Osteocyte (in vitro differentiated cells): ENCODE measurements at regions not wholly inside any gene's neighbourhood (a gene's known extent, or its start where the extent isn't known, plus 50 kb on each side); places are given as distances from the start of the nearest gene placed in this dataset.
A peak's percentile ranks its signal among the peaks of the same experiment; 100 is the strongest.

Experiments used
- DNase-seq: peaks from one replicate; pipeline ENCODE4 v3.0.0; 2021; ENCODE audit warnings: mixed read lengths; ENCODE audit not compliant: unreplicated experiment; ENCODE audit errors: extremely low spot score
- H3K27ac Mint-ChIP-seq: one replicate; pipeline ENCODE4 v1.8.0; 2021; ENCODE audit warnings: mild to moderate bottlenecking, mixed read lengths; ENCODE audit not compliant: unreplicated experiment
- H3K27me3 Mint-ChIP-seq: one replicate; pipeline ENCODE4 v1.8.0; 2021; ENCODE audit warnings: mixed read lengths; ENCODE audit not compliant: unreplicated experiment
- H3K36me3 Mint-ChIP-seq: one replicate; pipeline ENCODE4 v1.8.0; 2021; ENCODE audit warnings: mixed read lengths; ENCODE audit not compliant: unreplicated experiment
- H3K4me1 Mint-ChIP-seq: one replicate; pipeline ENCODE4 v1.8.0; 2021; ENCODE audit warnings: mixed read lengths; ENCODE audit not compliant: unreplicated experiment
- H3K4me3 Mint-ChIP-seq: one replicate; pipeline ENCODE4 v1.8.0; 2021; ENCODE audit warnings: mild to moderate bottlenecking, moderate library complexity, mixed read lengths; ENCODE audit not compliant: unreplicated experiment
- H3K9me3 Mint-ChIP-seq: one replicate; pipeline ENCODE4 v1.8.0; 2021; ENCODE audit warnings: mixed read lengths; ENCODE audit not compliant: unreplicated experiment
- CTCF ChIP-seq: fragments of 200-600 bp; sonication (generic); IDR thresholded peaks from 2 replicates; pipeline ENCODE4 v1.5.0; 2021; ENCODE audit warnings: antibody characterized with exemption, mild to moderate bottlenecking, moderate library complexity

DNA sequence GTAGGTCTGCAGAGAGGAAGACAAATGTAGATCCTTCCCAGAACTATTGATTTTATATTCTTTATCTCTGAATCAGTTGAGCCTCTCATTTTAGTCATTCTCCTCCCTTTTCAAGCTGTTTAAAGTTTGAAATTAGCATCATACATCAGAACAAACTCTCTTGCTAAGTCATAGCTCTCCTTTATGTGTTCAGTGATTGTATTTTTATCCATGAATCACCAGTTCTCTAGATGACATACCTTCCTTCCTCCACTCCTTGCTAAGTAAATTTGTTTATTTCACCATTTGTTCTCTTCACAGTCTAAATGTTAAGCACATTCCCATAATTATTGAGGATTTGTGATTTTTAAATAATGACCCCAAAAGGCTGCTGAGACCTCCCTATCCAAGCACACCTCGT lies 63.5 kb upstream of the RAPGEF4 start:
- Mint-ChIP-seq H3K4me1 (peaks cover 16% of the 10 kb centered on the region), H3K36me3 (peaks cover 7% of the 10 kb centered on the region), H3K9me3 (peaks cover 9% of the 10 kb centered on the region), H3K27ac (no peak overlapping the region), H3K4me3 (no peak overlapping the region), H3K27me3 (no peaks in the 10 kb centered on the region)
- no peak for DNase-seq
- TF ChIP-seq CTCF = no peak

- Mint-ChIP-seq H3K36me3 (peaks cover 7% of the 10 kb centered on the region), H3K4me1 (peaks cover 21% of the 10 kb centered on the region), H3K27me3 (no peaks in the 10 kb centered on the region), H3K9me3 (peaks cover 9% of the 10 kb centered on the region), H3K4me3 (no peak overlapping the region), H3K27ac (no peak overlapping the region)
- DNase-seq = no peak
- TF ChIP-seq CTCF = no peak
Measured at GRCh38 chr2:172673056-172673683, 62.5 kb upstream of the RAPGEF4 start.

GRCh38 chr2:172674034-172674967 lies 61.3 kb upstream of the RAPGEF4 start:
- H3K27ac Mint-ChIP-seq = no peak overlapping the region
- H3K4me1 Mint-ChIP-seq = peaks cover 21% of the 10 kb centered on the region
- no peaks in the 10 kb centered on the region for H3K27me3 Mint-ChIP-seq
- no peak overlapping the region for H3K4me3 Mint-ChIP-seq
- peaks cover 9% of the 10 kb centered on the region for H3K9me3 Mint-ChIP-seq
- TF ChIP-seq CTCF = peak; percentile 59
- H3K36me3 Mint-ChIP-seq = peaks cover 7% of the 10 kb centered on the region
- DNase-seq = no peak

DNA sequence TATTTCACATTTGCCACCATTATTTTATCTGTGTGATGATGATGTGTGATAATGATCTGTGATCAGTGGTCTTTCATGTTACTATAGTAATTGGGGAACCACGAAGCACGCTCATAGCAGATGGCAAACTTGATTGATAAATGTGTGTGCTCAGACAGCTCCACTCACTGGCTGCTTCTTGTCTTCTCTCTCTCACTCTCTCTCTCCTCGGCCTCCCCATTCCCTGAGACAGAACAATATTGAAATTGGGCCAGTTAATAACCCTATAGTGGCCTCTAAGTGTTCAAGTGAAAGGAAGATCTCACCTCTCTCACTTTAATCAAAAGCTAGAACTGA lies 60.7 kb upstream of the RAPGEF4 start:
- DNase-seq = no peak
- peaks cover 7% of the 10 kb centered on the region for H3K36me3 Mint-ChIP-seq
- H3K27me3 Mint-ChIP-seq = no peaks in the 10 kb centered on the region
- TF ChIP-seq CTCF = no peak
- no peak overlapping the region for H3K27ac Mint-ChIP-seq
- H3K9me3 Mint-ChIP-seq = peaks cover 9% of the 10 kb centered on the region
- no peak overlapping the region for H3K4me3 Mint-ChIP-seq
- H3K4me1 Mint-ChIP-seq = peaks cover 20% of the 10 kb centered on the region

GRCh38 chr2:172677363-172677762 lies 58.3 kb upstream of the RAPGEF4 start:
- no peak for TF ChIP-seq CTCF
- Mint-ChIP-seq H3K4me3 (no peak overlapping the region), H3K27me3 (no peaks in the 10 kb centered on the region), H3K27ac (no peak overlapping the region), H3K36me3 (peaks cover 9% of the 10 kb centered on the region), H3K9me3 (peaks cover 9% of the 10 kb centered on the region), H3K4me1 (peaks cover 11% of the 10 kb centered on the region)
- no peak for DNase-seq
